GM21619 (cell line): ENCODE measurements at regions not wholly inside any gene's neighbourhood (a gene's known extent, or its start where the extent isn't known, plus 50 kb on each side); places are given as distances from the start of the nearest gene placed in this dataset.
"Not testable (repeated sequence)": the region's sequence is repeated elsewhere in the genome, so short reads cannot be mapped to it uniquely, and the experiment has no call there.

Experiments
- ATAC-seq: cut with Tn5 transposase; IDR thresholded peaks from one replicate; pipeline ENCODE4 v1.9.1; 2021; ENCODE audit not compliant: unreplicated experiment

DNA sequence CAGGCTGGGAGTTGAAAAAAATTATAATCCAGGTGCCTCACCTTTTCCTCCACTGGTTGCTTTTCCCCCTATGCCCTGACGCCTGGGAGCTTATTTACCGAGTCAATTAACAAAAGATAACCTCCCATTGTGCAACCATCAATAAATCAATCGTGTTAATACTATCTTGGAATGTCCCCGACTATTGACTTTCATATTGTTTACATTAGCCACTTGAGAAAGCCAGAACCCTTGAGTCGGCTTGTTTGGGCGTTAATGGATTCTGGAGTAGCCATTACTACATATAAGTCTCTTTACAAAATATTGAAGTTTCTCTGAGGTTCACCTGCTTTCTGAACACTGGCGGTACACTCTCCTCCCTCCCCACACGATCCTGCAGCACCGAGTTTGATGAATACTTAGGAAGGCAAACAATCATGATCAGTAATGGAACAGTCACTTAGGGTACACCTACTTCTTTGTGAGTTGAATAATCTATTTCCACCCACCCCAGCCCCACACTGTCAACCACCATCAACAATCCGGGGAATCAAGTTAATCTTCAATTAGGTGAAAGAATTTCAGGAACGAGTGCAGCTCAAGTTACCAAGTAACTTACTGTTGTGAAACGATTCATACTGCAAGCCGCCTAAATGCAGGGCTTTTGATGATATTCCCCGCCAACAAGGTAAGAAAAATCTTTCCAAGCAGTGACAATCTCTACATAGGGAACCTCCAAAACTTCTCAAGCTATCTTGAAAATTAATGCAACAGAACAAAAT is 159.3 kb upstream of the NR2F2 start:
- ATAC-seq: no peak

GRCh38 chr15:96171853-96172296 is 158.6 kb upstream of the NR2F2 start:
- ATAC-seq: no peak

DNA sequence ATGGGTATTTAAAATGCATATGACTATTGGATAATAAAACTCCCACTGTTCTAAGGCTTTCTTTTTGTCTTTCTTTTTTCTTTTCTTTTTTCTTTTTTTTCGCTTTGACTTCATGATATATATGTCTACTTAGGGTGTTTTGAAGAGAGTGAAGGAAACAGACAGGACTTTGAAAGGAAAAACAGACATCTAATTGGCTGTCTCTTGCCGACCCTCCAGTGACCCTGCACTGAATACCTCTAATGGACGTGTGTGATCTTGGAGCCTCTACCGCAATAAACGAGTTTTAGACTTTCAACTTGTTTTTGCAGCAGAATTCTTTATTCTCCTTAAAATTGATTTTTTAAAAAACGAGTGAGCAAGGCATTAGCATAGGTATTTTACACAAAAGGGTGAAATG is 158.1 kb upstream of the NR2F2 start:
- no peak for ATAC-seq

- ATAC-seq: no peak
Measured at GRCh38 chr15:96176831-96177230, 153.7 kb upstream of the NR2F2 start.

DNA sequence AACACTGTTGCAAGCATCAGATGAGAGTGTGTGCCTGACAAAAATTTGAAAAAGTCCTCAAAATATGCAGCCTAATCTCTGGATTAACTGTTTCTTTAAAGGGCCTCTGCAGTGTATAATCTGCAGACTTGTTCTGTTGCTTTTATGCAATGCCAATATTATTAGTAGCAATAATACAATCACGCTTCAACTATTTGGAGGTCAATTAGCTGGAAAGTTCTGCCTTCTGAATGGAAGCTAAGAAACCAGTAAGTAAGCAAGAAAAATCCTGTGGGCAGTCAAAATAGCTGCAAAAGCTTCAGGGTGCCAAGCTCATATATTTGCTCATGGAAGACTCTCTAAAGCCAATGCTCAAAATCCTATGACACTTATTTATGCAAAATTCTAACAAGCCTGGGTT is 153.2 kb upstream of the NR2F2 start:
- no peak for ATAC-seq

DNA sequence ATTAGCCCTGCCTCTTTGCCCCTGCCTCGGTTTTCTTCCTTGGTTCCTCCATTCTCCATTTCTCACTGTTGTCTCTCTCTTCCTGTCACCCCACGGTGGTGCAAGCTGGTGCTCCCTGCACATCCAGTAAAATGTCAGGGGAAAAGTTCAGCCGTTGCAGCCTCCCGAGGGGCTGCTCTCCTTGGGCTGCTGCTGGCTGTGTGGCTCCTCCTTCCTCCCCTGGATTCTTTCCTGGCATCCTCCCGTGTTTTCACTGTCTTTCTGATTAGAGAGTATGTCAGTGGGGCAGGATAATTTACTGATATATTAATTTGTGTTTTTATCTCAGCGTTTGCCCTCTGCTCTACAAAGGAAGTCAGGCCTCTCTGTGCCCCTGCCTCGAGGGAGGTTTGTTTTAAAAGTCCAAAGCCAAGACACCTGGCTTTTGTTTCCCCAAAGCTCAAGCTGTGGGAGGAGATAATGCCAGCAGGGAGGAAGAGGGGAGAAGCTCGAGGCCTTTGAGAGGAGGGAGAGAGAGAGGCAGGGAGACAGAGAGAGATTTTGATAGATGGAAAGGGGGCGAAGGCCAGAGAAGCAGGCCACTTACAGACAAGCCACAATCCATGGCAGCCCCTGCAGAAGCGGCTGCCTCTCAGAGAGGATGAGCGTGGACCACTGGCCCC is 150.3 kb upstream of the NR2F2 start:
- no peak for ATAC-seq

DNA sequence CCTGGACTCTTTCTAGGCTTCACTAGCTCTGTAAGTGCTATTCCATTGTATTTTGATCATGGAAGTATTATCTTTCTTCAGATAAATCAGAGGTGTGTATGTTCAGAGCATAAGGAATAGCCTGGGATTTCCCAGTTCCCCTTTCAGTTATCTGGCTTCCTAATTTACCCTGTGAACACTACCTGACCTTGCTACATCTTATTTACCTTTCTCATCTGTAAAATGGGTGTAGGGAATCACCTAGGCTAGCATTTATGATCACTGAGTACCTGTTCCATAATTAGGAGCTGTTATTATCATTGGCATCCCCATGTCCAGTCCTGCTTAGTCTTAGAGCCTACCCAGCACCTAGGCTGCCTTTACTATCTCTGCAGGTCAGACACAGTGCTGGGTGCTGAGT is 149.3 kb upstream of the NR2F2 start:
- no peak for ATAC-seq

DNA sequence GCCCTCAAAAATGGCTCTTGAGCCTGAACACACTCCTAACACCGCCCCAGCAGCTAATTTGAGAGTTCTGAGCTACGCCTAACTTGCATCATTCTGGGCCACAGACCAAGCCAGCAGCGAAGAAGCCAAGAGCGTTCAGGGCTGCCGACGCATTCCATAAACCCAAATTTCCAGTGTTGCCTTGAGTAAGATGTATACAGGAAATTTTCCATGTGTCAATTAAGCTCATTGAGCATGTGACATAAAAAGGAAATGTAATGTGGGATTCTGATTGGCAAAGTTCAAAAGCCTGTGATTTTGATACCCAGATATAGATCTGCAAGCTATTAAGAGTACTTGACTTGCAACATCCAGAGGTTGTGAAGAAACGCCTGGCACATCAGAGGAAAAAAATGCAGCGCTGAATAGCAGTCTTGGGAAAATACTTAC is 148.6 kb upstream of the NR2F2 start:
- ATAC-seq: no peak

DNA sequence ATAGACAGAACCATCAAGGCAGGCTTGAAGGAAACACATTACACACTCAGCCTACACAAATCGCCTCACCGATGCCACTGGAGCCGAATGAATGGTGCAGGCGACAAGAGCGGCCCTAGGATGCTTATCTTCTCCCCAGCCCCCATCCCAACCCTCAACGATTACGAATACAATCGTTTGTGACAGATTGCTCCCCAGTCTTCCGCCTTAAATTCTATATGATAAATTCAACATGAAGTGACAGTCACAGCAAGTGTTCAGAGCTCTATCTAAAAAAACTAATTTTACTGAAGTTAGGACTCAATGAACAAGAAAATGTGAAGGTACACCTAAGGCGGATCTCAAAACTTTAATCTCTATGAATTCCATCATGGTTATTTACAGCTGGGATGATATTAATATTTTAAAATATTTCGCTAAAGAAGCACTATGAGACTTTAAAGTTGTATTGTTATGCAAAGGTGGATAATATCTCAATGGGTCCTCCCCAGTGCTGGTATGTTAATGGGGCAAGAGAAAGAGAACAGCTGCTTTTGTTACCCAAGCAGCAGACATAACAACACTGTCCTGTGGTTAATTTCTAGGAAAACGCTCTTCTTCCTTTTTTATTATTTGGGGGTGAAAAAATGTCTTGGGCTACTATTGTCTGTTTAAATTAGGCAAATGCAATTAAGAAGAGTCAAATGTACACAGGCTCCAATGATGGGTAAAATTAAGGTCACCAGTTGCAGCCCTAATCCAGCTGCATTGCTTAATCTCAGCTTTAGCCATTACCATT is 147.6 kb upstream of the NR2F2 start:
- no peak for ATAC-seq

- no peak for ATAC-seq
Measured at GRCh38 chr15:96183514-96183850, 147.0 kb upstream of the NR2F2 start.

DNA sequence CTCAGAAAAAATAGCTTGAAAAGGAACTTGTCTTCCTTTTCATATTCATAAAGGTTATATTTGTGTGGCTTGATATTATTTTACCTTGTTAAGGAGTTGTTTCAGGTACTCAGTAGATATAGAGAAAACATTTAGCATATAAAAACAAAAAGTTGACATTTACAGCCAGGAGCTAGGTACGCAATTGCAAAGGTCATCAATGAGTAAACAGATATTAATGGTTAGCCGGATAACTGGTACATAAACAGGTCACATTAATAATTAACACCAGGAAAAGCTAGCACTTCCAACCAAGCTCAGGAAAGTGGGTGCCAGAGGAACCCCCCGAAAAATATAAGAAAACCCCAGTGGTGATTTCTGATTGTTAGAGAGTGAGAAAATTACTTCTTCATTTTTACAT is 146.6 kb upstream of the NR2F2 start:
- ATAC-seq: no peak

DNA sequence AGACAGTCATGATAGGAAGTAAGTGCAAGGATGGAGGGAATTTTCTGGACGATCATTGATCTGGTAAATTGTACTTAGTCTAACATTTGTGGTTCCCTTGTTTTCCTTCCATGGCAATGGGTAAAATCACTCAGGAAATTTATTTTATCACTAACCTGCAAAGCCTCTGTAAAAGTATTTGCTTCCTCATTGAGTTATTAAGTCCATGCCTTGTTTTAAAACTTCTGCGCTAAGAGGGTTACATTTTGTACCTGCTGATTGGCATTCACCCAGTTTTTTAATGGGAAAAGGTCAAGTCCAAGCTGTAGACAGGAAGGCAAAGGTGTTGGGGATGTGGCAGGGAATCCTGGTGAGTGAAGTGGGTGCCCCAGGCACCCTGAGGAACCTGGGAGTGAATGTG is 146.2 kb upstream of the NR2F2 start:
- no peak for ATAC-seq

- ATAC-seq: no peak
Measured at GRCh38 chr15:96186105-96186504, 144.4 kb upstream of the NR2F2 start.

DNA sequence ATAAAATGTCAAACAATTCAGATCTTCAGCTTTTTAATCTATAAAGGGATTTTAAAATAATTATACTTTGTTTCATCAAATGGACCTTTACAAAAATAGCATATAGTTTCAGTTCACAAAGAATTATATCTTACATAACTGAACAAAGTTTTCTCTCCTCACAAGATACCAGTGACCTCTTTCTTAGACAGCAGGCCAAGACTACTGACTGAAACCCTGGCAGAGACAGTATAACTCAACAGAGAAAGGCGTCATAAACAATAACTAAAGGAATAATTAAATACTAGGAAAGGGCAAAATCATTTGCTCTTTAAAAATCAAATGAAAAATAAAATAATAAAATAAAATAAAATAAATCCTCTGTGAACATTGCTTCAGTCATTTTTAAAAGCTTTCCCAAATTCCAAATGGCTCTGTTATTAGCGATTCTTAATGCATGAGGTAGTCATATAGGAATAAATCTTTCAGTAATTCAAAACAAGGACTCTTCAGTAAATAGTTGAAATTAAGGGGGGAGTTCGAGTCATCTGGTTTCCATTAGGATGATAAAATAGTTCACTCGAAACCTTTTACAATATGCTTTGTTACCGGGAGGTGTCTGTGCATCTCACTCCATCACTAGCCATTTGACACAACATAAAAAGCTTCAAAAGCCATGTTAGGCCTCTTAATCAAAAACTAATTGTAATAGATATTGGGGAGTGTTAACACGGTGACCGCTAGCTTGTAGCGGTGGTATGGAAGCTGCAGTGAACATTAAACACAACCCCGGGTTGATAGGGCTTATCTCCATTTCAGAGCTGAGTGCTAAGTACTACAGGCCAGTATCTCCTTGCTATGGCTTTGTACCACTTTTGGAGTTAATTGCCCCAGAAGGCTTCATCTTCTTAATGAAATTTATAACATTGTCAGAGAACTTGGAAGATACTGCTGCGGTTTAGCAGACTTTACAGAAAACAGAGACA is 142.9 kb upstream of the NR2F2 start:
- no peak for ATAC-seq

GRCh38 chr15:96197721-96198120 is 132.8 kb upstream of the NR2F2 start:
- ATAC-seq: no peak

- no peak for ATAC-seq
Measured at GRCh38 chr15:96199111-96199510, 131.4 kb upstream of the NR2F2 start.

- ATAC-seq: no peak
Measured at GRCh38 chr15:96200357-96200967, 130.0 kb upstream of the NR2F2 start.

DNA sequence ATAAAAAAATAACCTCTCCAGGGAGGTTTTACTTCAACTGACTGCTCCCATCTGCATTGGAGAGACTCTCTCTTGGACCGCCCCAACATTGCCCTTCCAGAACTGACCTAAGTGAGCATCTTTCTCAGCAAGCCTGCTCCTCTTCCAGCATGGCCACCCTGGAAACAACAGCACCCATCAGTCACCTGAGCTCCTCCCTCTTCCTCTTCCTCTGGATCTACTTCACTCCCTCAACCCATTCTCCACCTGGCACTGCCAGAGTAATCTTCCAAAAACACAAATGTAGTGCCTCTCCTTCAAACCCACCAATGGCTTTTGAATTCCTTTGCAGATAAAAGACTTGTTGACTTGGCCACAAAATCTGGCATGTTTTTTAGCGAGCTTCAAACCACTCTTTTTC is 128.8 kb upstream of the NR2F2 start:
- no peak for ATAC-seq

GRCh38 chr15:96205588-96205987 is 124.9 kb upstream of the NR2F2 start:
- ATAC-seq: not testable (repeated sequence)

GRCh38 chr15:96207377-96208006 is 123.0 kb upstream of the NR2F2 start:
- ATAC-seq: no peak
